SHP77 treated with DMSO at 0.1 percent for 48 hours (cell line): ENCODE measurements at regions not wholly inside any gene's neighbourhood (a gene's known extent, or its start where the extent isn't known, plus 50 kb on each side); places are given as distances from the start of the nearest gene placed in this dataset.

Experiments
- DNase-seq: peaks from one replicate; lab custom pipeline; 2025; lab: John Stamatoyannopoulos, UW

- no peak for DNase-seq
Observed at GRCh38 chr1:30331415-30332065, 391.8 kb downstream of the MATN1 start.

GRCh38 chr1:30330644-30331043, 392.7 kb downstream of the MATN1 start:
- no peak for DNase-seq

- DNase-seq = no peak
Observed at GRCh38 chr1:30329802-30330557, 393.4 kb downstream of the MATN1 start.

- DNase-seq = no peak
Observed at GRCh38 chr1:30329263-30329753, 394.1 kb downstream of the MATN1 start.

- DNase-seq = no peak
Observed at GRCh38 chr1:30328401-30329262, 394.8 kb downstream of the MATN1 start.

GRCh38 chr1:30328100-30328370, 395.4 kb downstream of the MATN1 start:
- DNase-seq = no peak

GRCh38 chr1:30327370-30328099, 395.9 kb downstream of the MATN1 start:
- no peak for DNase-seq

- DNase-seq = no peak
Observed at GRCh38 chr1:30325999-30326398, 397.4 kb downstream of the MATN1 start.

GRCh38 chr1:30325085-30325935, 398.1 kb downstream of the MATN1 start:
- no peak for DNase-seq

- DNase-seq = no peak
Observed at GRCh38 chr1:30324251-30325084, 398.9 kb downstream of the MATN1 start.

GRCh38 chr1:30323841-30324240, 399.5 kb downstream of the MATN1 start:
- no peak for DNase-seq

- no peak for DNase-seq
Observed at GRCh38 chr1:30323352-30323751, 400.0 kb downstream of the MATN1 start.

GRCh38 chr1:30322859-30323257, 400.5 kb downstream of the MATN1 start:
- no peak for DNase-seq

- DNase-seq = no peak
Observed at GRCh38 chr1:30321996-30322858, 401.2 kb downstream of the MATN1 start.

GRCh38 chr1:30321246-30321910, 402.0 kb downstream of the MATN1 start:
- peak; percentile 69 for DNase-seq

GRCh38 chr1:30320581-30320890, 402.8 kb downstream of the MATN1 start:
- no peak for DNase-seq

GRCh38 chr1:30319765-30320580, 403.4 kb downstream of the MATN1 start:
- no peak for DNase-seq
